Neural progenitor cell (in vitro differentiated cells): ENCODE measurements at regions not wholly inside any gene's neighbourhood (a gene's known extent, or its start where the extent isn't known, plus 50 kb on each side); places are given as distances from the start of the nearest gene placed in this dataset.

Experiments
- CTCF ChIP-seq: fragments of 200-600 bp; sonication (generic); IDR thresholded peaks from 2 replicates; pipeline ENCODE4 v1.5.1; 2017; ENCODE audit warnings: antibody characterized with exemption, mild to moderate bottlenecking
- EZH2phosphoT487 ChIP-seq: fragments of 200-600 bp; sonication (generic); IDR thresholded peaks from 2 replicates; pipeline ENCODE4 v1.6.1; 2017; ENCODE audit warnings: antibody characterized with exemption

- TF ChIP-seq CTCF: no peak
- no peak for TF ChIP-seq EZH2phosphoT487
Measured at GRCh38 chr6:113187661-113188060, 669.5 kb upstream of the MARCKS start.
